Caco-2 (cell line): ENCODE measurements at regions not wholly inside any gene's neighbourhood (a gene's known extent, or its start where the extent isn't known, plus 50 kb on each side); places are given as distances from the start of the nearest gene placed in this dataset.

Experiments
- BruUV-seq: library from RNA; stranded (reverse); fragments of 400-500 nt; replicated peaks from 2 replicates; lab custom pipeline; 2021; lab: Mats Ljungman, UMichigan
- CTCF ChIA-PET: fragments of 300-600 bp; sonication (Branson Sonifier 250); formaldehyde crosslinking; loops from one replicate; lab custom pipeline; 2022; ENCODE audit warnings: antibody characterized with exemption; lab: Charles Lee
- POLR2A ChIA-PET: fragments of 300-600 bp; sonication (Branson Sonifier 250); formaldehyde crosslinking; loops from one replicate; lab custom pipeline; 2022; ENCODE audit warnings: antibody characterized with exemption; lab: Charles Lee
- DNase-seq, 2 experiments: peaks; one replicate each; pipeline versions ENCODE4 v3.0.0 to v3.0.0-alpha.2; 2020 to 2022
- H3K27me3 ChIP-seq: replicated peaks from 2 replicates; pipeline ENCODE4 v1.6.0; 2011; ENCODE audit warnings: low read length; ENCODE audit not compliant: control insufficient read depth, insufficient read depth
- H3K36me3 ChIP-seq: 2 replicates; pipeline ENCODE4 v1.5.1; 2011; ENCODE audit warnings: low read length; ENCODE audit not compliant: control insufficient read depth, insufficient read depth
- H3K4me1 ChIP-seq: fragments of 250-450 bp; sonication (Bioruptor Pico); 2 replicates; pipeline ENCODE4 v1.5.1; 2020; ENCODE audit warnings: mild to moderate bottlenecking
- H3K4me3 ChIP-seq: 2 replicates; pipeline ENCODE4 v1.5.1; 2011; ENCODE audit warnings: low read depth, mild to moderate bottlenecking, control low read depth, low read length
- H3K9me3 ChIP-seq: fragments of 250-450 bp; sonication (Bioruptor Pico); 2 replicates; pipeline ENCODE4 v1.5.1; 2020; ENCODE audit warnings: mild to moderate bottlenecking, moderate library complexity
- H3K27ac Mint-ChIP-seq: one replicate; pipeline ENCODE4 v1.8.0; 2022; ENCODE audit warnings: mixed read lengths; ENCODE audit not compliant: unreplicated experiment
- H3K27me3 Mint-ChIP-seq: one replicate; pipeline ENCODE4 v1.8.0; 2022; ENCODE audit warnings: mixed read lengths; ENCODE audit not compliant: insufficient read depth, unreplicated experiment
- H3K36me3 Mint-ChIP-seq: one replicate; pipeline ENCODE4 v1.8.0; 2022; ENCODE audit warnings: mild to moderate bottlenecking, mixed read lengths; ENCODE audit not compliant: insufficient read depth, unreplicated experiment
- H3K4me1 Mint-ChIP-seq: one replicate; pipeline ENCODE4 v1.8.0; 2022; ENCODE audit warnings: low read depth, mixed read lengths; ENCODE audit not compliant: unreplicated experiment
- H3K4me3 Mint-ChIP-seq: one replicate; pipeline ENCODE4 v1.8.0; 2022; ENCODE audit warnings: mild to moderate bottlenecking, moderate library complexity, mixed read lengths; ENCODE audit not compliant: unreplicated experiment
- H3K9me3 Mint-ChIP-seq: one replicate; pipeline ENCODE4 v1.8.0; 2022; ENCODE audit warnings: mixed read lengths; ENCODE audit not compliant: unreplicated experiment
- CTCF ChIP-seq, 2 experiments: fragments of 200-600 bp in 1 of 2; IDR thresholded peaks; 1 replicate in 1 of 2; 2 replicates in 1 of 2; pipeline versions ENCODE4 v1.5.1 to v1.8.0; 2011 to 2022; ENCODE audit warnings: antibody characterized with exemption in 1 of 2, control low read depth in 1 of 2, inconsistent platforms in 1 of 2, low read depth in 1 of 2, low read length in 1 of 2, mild to moderate bottlenecking in 1 of 2, moderate library complexity in 1 of 2; ENCODE audit not compliant: insufficient read depth in 1 of 2, severe bottlenecking in 1 of 2, unreplicated experiment in 1 of 2
- intact Hi-C: fragments of 100-400 bp; cut with micrococcal nuclease; formaldehyde crosslinking; loops from one replicate; pipeline ENCODE4 v1.10.0; 2022; ENCODE audit not compliant: unreplicated experiment

- intact Hi-C loops: no loop called here
- no peak for DNase-seq
- Mint-ChIP-seq H3K4me1 (no peaks in the 10 kb centered on the region), H3K9me3 (no peaks in the 10 kb centered on the region), H3K4me3 (no peak overlapping the region), H3K27me3 (no peaks in the 10 kb centered on the region), H3K36me3 (no peaks in the 10 kb centered on the region), H3K27ac (no peak overlapping the region)
- Histone ChIP-seq H3K4me3 (no peak overlapping the region), H3K4me1 (no peaks in the 10 kb centered on the region), H3K9me3 (no peaks in the 10 kb centered on the region), H3K27me3 (no peaks in the 10 kb centered on the region), H3K36me3 (no peaks in the 10 kb centered on the region)
- no peak for TF ChIP-seq CTCF (IDR thresholded peaks at IDR 0.05; ENCODE audit: insufficient read depth in 1 of 2, low read depth in 1 of 2, low read length in 1 of 2, severe bottlenecking in 1 of 2, unreplicated experiment in 1 of 2)
- ChIA-PET CTCF (no interaction called here), POLR2A (no interaction called here)
- no TSS peak for BruUV-seq
Measured at GRCh38 chr6:94045099-94045829, 625.9 kb upstream of the EPHA7 start.

GRCh38 chr6:94041945-94042709 lies 622.8 kb upstream of the EPHA7 start:
- no peak for DNase-seq

GRCh38 chr6:94036024-94036423 lies 616.7 kb upstream of the EPHA7 start:
- Histone ChIP-seq H3K4me3 (no peak overlapping the region), H3K36me3 (no peaks in the 10 kb centered on the region), H3K9me3 (no peaks in the 10 kb centered on the region), H3K4me1 (no peaks in the 10 kb centered on the region), H3K27me3 (no peaks in the 10 kb centered on the region)
- Mint-ChIP-seq H3K4me3 (no peak overlapping the region), H3K27me3 (no peaks in the 10 kb centered on the region), H3K36me3 (no peaks in the 10 kb centered on the region), H3K27ac (no peak overlapping the region), H3K9me3 (peaks cover 13% of the 10 kb centered on the region), H3K4me1 (no peaks in the 10 kb centered on the region)
- BruUV-seq: no TSS peak
- POLR2A ChIA-PET: no interaction called here
- no peak for DNase-seq
- CTCF ChIA-PET: no interaction called here
- no peak for TF ChIP-seq CTCF (IDR thresholded peaks at IDR 0.05; ENCODE audit: insufficient read depth in 1 of 2, low read depth in 1 of 2, low read length in 1 of 2, severe bottlenecking in 1 of 2, unreplicated experiment in 1 of 2)
- intact Hi-C loops: no loop called here

More at GRCh38 chr6:94041945-94042709, 622.8 kb upstream of the EPHA7 start:
- no peaks in the 10 kb centered on the region for H3K36me3 ChIP-seq
- Mint-ChIP-seq H3K36me3 (no peaks in the 10 kb centered on the region), H3K4me1 (no peaks in the 10 kb centered on the region), H3K4me3 (no peak overlapping the region), H3K9me3 (no peaks in the 10 kb centered on the region), H3K27me3 (no peaks in the 10 kb centered on the region), H3K27ac (no peak overlapping the region)
- H3K27me3 ChIP-seq: no peaks in the 10 kb centered on the region
- H3K4me3 ChIP-seq: no peak overlapping the region
- POLR2A ChIA-PET: no interaction called here
- CTCF ChIA-PET: no interaction called here
- no peaks in the 10 kb centered on the region for H3K4me1 ChIP-seq
- no peak for TF ChIP-seq CTCF (IDR thresholded peaks at IDR 0.05; ENCODE audit: insufficient read depth in 1 of 2, low read depth in 1 of 2, low read length in 1 of 2, severe bottlenecking in 1 of 2, unreplicated experiment in 1 of 2)
- intact Hi-C loops: no loop called here
- no peaks in the 10 kb centered on the region for H3K9me3 ChIP-seq
- no TSS peak for BruUV-seq
